ENCODE measurements at regions not wholly inside any gene's neighbourhood (a gene's known extent, or its start where the extent isn't known, plus 50 kb on each side); places are given as distances from the start of the nearest gene placed in this dataset.
"Not testable (repeated sequence)": the region's sequence is repeated elsewhere in the genome, so short reads cannot be mapped to it uniquely, and the experiment has no call there.

GRCh38 chr14:43669355-43669754 lies 837.7 kb downstream of the FSCB start:
- Histone ChIP-seq H3K9me3 (no peaks in the 10 kb centered on the region), H3K27me3 (no peaks in the 10 kb centered on the region), H3K27ac (no peak overlapping the region), H3K36me3 (no peaks in the 10 kb centered on the region), H3K4me3 (no peak overlapping the region), H3K4me1 (no peaks in the 10 kb centered on the region)
- TF ChIP-seq CTCF (IDR thresholded peaks at IDR 0.05 in 4 of 5, conservative IDR thresholded peaks at IDR 0.05 in 1 of 5) = no peak
- no peak for TF ChIP-seq POLR2A (IDR thresholded peaks at IDR 0.05)
- ATAC-seq (no peak), DNase-seq (no peak)
- intact Hi-C loops (cut with DNase I; ENCODE audit: low total_unique reads) (no loop called here), in situ Hi-C loops (cut with MboI; ENCODE audit: low sequenced_read_pairs in 4 of 4) (no loop called here)

DNA sequence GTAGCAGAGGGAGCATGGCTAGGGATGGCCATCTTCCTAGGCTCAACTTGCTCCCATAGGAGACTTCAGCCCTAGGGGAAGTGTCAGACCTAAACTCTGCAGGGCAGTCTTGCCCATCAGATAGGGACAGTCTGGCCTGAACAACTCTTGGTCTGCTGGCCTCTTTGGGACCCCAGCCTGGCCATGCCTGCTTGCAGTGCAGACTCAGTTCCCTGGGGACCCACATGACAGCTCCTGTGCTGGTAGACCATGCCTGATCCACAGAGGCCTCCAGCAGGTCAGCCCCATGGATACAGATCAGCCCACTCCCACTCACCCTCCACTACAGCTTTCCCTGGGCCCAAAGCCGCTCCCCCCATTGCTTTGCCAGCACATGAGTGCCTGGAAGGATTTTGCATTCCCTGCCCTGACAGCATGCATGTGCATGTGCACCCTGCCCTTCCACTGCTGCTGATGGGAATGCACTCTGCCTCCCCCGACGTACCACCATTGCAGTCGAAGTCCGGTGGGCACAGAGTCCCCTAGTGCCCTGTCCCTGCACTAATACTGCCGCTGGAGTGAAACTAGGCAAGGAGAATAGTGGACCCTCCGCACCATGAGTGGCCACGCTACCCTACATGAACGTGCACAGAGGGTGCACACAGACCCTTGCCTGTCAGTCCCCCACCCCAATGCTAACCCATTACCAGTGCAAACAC lies 841.4 kb downstream of the FSCB start:
- intact Hi-C loops (cut with DNase I; ENCODE audit: low total_unique reads) = no loop called here
- Histone ChIP-seq H3K4me3 (no peak overlapping the region), H3K36me3 (no peaks in the 10 kb centered on the region), H3K9me3 (no peaks in the 10 kb centered on the region), H3K4me1 (no peaks in the 10 kb centered on the region), H3K27me3 (no peaks in the 10 kb centered on the region), H3K27ac (no peak overlapping the region)
- ATAC-seq (no peak), DNase-seq (no peak)
- TF ChIP-seq CTCF (IDR thresholded peaks at IDR 0.05 in 4 of 5, conservative IDR thresholded peaks at IDR 0.05 in 1 of 5) = no peak
- TF ChIP-seq POLR2A (IDR thresholded peaks at IDR 0.05) = no peak
- in situ Hi-C loops (cut with MboI; ENCODE audit: low sequenced_read_pairs in 4 of 4) = no loop called here

- intact Hi-C loops (cut with DNase I; ENCODE audit: low total_unique reads); H3K4me1 ChIP-seq; H3K27ac ChIP-seq; DNase-seq; H3K9me3 ChIP-seq; H3K4me3 ChIP-seq; H3K36me3 ChIP-seq; H3K27me3 ChIP-seq; ATAC-seq; in situ Hi-C loops (cut with MboI; ENCODE audit: low sequenced_read_pairs in 4 of 4): not testable (repeated sequence)
Measured at GRCh38 chr14:43655194-43655593, 851.9 kb downstream of the FSCB start.

GRCh38 chr14:43651896-43652295 lies 855.2 kb downstream of the FSCB start:
- intact Hi-C loops (cut with DNase I; ENCODE audit: low total_unique reads) = no loop called here
- TF ChIP-seq POLR2A (IDR thresholded peaks at IDR 0.05) (no peak), CTCF (IDR thresholded peaks at IDR 0.05 in 4 of 5, conservative IDR thresholded peaks at IDR 0.05 in 1 of 5) (no peak)
- no peak for ATAC-seq
- no peak for DNase-seq
- no peaks in the 10 kb centered on the region for H3K36me3 ChIP-seq
- in situ Hi-C loops (cut with MboI; ENCODE audit: low sequenced_read_pairs in 4 of 4) = no loop called here
- no peaks in the 10 kb centered on the region for H3K4me1 ChIP-seq
- H3K27me3 ChIP-seq = no peaks in the 10 kb centered on the region
- no peak overlapping the region for H3K4me3 ChIP-seq
- H3K27ac ChIP-seq = no peak overlapping the region
- H3K9me3 ChIP-seq = no peaks in the 10 kb centered on the region

- in situ Hi-C loops (cut with MboI; ENCODE audit: low sequenced_read_pairs in 4 of 4) = no loop called here
- H3K9me3 ChIP-seq = no peaks in the 10 kb centered on the region
- no peaks in the 10 kb centered on the region for H3K27me3 ChIP-seq
- no peaks in the 10 kb centered on the region for H3K36me3 ChIP-seq
- no peaks in the 10 kb centered on the region for H3K4me1 ChIP-seq
- DNase-seq (no peak), ATAC-seq (no peak)
- TF ChIP-seq POLR2A (IDR thresholded peaks at IDR 0.05) (no peak), CTCF (IDR thresholded peaks at IDR 0.05 in 4 of 5, conservative IDR thresholded peaks at IDR 0.05 in 1 of 5) (no peak)
- no peak overlapping the region for H3K4me3 ChIP-seq
- intact Hi-C loops (cut with DNase I; ENCODE audit: low total_unique reads) = no loop called here
- no peak overlapping the region for H3K27ac ChIP-seq
Measured at GRCh38 chr14:43651185-43651787, 855.8 kb downstream of the FSCB start.

All from gastrocnemius medialis (tissue), 4 donors.